Activated effector memory CD4-positive, alpha-beta T cell treated with anti-CD3 and anti-CD28 coated beads, Interleukin-2, amount 50 U/mL, for 16 hours (primary cell): ENCODE measurements at regions not wholly inside any gene's neighbourhood (a gene's known extent, or its start where the extent isn't known, plus 50 kb on each side); places are given as distances from the start of the nearest gene placed in this dataset.
"Not testable (repeated sequence)": the region's sequence is repeated elsewhere in the genome, so short reads cannot be mapped to it uniquely, and the experiment has no call there.

ENCODE experiments used
- DNase-seq: peaks from one replicate; pipeline ENCODE4 v3.0.0-alpha.2; 2020

DNA sequence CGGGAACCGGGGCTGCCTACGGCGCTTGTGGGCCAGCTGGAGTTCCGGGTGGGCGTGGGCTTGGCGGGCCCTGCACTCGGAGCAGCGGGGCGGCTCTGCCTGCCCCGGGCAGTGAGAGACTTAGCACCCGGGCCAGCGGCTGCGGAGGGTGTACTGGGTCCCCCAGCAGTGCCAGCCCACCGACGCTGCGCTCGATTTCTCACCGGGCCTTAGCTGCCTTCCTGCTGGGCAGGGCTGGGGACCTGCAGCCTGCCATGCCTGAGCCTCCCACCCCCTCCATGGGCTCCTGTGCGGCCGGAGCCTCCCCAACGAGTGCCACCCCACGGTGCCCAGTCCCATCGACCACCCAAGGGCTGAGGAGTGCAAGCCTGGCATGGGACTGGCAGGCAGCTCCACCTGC, 72.8 kb upstream of the SSBP2 start:
- not testable (repeated sequence) for DNase-seq

DNA sequence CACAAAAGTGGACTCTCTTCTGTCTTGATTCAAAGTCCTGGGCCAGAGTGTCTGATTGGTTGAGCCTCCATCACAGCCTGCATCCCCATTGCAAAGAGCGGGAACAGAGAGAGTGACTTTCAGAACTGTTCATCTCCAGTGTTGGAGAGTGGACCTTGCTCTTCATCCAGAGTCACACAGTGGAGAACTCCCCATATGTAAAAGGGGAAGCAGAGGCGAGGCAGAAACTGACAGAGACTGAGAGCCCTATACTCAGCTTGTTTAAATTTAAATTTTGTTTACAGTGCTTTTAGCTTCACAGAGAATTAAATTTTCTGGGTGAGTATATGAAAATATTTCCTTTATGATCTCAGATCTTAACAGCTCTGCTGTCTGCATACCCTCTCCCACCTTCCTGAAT, 70.0 kb upstream of the SSBP2 start:
- no peak for DNase-seq

DNA sequence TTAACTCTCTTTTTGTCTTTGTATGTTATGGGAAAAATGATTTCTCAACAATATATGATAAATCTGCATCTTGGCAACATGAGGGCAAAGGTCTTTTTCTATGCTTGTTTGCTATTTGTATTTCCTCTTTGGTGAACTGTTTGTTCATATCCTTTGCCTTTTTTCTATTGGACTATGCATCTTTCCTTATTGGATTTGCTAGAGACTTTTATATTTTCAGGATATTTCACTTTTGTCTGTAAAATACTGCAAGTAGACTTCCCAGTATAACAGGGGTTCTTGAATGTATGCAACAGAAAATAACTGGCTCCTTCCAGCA, 69.4 kb upstream of the SSBP2 start:
- DNase-seq: no peak

DNA sequence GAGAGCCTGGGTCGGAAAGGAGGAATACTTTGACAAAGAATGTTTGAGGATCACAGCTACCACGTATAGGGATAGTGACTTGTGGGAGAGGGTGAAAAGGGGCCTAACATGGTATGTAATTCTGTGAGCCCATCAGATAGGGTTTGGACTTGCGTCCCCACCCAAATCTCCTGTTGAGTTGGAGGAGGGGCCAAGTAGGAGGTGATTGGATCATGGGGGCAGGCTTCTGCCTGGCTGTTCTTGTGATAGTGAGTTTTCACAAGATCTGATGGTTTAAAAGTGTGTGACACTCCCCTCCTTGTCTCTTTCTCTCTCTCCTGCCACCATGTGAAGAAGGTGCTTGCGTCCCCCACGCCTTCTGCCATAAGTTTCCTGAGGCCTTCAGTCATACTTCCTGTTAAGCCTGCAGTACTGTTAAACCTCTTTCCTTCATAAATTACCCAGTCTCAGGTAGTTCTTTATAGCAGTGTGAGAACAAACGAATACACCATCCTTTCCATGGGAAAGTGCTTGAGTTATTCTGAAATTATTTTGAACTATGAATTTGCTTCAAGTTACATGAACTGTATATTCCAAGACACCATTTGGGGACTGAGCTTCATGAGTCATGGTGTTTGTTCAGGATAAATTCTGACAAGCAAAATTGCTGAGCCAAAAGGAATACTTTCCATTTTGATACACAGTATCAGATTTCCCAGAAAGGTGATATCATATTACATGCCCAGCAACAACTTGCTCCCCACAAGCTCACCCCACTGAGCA, 68.8 kb upstream of the SSBP2 start:
- no peak for DNase-seq

DNA sequence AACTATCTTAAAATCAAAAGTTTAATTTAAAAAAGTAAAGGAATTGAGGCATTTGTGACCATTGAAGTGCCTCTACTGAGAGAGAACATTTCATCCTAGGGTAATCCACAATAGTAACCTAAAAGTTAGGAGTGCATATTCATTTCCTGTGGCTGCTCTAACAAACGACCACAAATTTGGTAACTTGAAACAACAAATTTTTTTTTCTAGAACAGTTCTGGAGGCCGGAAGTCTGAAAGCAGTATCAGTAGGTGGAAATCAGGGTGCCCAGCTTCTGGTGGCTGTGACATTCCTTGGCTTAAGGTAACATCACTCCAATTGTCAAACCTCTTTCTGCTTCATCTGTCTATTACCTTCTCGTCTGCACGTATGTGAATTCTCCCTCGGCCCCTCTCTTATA, 67.1 kb upstream of the SSBP2 start:
- no peak for DNase-seq

DNA sequence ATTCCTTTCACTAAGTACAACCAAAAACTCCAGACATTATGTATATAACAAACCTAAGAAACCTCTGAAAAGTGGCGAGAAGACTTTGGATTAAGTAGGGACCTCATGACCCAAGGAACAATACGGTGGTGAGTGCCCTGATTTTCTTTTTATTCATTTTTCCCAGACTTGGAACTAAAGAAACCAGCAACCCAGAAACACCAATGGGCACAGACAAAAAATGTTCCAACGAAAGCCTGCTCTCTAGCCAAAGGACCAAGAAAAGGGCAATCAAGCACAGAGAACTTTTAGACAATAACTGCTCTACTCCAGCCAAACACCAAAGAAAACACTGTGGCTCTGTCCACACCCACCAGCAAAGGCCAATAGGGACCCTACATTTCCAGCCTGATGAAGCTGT, 66.2 kb upstream of the SSBP2 start:
- DNase-seq: no peak

DNA sequence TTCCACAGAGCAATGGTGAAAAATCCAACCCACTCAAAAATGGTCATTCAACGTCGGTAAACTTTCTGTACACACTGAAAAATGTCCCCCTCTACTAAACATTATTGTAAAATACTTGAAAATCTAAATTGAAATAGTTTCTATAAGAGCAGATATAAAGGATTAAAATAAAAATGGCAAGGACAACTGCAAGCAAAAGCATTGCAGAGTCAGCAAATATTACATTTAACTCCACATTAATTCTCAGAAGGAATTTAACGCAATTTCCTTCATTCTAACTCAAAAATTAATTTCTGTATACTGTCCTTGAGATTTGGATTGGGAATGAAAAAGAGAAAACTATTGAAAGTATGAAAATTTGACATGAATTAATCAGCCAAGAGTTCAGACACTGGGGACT, 64.4 kb upstream of the SSBP2 start:
- DNase-seq: no peak

DNA sequence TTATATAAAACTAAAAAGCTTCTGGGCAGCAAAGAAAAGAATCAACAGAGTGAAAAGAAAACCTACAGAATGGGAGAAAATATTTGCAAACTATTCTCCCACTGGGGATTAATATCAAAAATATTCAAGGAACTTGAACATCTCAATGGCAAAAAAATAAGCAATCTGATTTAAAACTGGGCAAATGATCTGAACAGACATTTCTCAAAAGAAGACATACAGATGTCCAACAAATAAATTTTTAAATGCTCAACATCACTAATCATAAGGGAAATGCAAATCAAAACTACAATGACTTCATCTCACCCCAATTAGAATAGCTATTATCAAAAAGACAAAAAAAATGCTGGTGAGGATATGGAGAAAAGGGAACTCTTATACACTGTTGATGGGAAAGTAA, 57.2 kb upstream of the SSBP2 start:
- DNase-seq: no peak

DNA sequence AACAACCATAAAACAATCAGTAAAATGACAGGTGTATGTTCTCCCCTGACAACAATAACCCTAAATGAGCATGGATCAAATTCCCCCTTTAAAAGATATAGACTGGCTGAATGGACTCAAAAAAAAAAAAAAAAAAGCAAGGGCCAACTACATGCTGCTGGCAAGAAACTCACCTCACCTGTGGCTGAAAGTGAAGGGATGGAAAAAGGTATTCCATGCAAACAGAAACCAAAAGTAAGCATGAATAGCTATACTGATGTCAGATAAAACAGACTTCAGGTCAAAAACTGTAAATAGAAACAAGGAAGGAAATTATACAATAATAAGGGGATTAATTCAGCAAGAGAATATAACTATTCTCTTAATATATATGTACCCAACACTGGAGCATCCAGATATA, 54.2 kb upstream of the SSBP2 start:
- DNase-seq: no peak

DNA sequence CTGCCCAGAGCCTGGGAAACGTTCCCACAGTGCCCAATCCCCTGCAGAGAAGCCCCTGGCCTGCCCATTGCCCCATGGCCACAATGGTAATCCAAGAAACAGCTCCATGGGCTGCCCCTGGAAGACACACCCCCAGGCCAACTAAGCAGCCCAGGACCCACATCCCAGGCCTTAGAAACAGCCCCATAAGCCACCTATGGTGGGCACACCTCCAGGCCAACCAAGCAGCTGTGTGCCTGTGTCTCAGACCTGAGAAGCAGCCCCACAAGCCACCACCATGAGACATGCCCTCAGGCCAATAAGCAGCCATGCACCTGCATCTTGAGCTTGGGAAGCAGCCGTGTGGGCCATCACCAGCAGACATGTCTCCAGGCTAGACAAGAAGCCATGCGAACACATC, 52.9 kb upstream of the SSBP2 start:
- DNase-seq: no peak

DNA sequence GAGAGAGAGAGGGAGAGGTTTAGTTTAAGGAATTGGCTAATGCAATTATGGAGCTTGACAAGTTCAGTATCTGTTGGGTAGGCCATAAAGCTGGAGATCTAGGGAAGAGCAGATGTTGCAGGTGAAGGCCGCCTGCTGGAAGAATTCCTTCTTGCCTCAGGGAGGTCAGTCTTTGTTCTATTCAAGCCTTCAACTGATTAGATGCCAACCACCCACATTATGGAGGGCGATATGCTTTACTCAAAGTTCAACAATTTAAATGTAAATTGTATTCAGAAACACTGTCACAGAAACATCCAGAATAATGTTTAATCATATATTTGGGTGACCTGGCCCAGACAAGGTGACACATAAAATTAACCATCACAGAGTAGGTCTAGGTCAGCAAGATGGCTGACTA, 51.7 kb upstream of the SSBP2 start:
- DNase-seq: no peak

DNA sequence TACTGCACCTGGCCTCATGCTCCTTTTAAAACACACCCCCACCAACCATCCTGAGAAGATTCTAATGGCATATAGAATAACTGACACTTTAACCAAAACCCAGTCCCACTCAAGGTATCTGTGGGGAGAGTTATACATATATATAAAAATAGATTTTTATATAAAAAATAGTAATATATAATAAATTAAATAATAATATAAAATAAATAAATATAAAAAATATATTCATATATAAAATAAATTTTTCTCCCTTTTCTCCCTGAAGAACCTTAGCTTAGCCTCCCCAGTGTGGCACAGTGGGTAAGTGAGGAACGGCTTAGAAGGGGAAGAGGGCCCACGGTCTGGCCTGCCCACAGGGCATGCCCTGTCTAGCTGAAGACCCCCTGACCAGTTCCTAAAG, 51.1 kb upstream of the SSBP2 start:
- DNase-seq: no peak

DNA sequence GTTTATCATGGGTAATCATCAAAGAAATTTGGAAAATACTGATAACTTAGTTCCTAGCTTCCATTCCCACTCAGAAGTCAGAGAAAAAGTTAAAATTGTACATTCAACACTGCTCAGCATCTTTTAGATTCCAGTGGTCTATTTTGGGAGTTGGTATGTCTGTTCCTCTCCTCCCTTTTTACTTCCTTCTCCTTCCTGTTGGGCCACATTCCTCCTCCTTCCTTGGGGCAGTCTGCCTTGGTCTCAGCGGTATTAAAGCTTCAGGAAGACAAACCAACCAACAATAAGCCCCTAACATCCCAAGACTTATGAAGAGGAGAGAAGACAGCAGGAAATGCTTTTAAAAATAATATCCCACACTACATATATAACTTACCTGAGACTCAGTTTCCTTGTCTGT, 49.9 kb upstream of the SSBP2 start:
- DNase-seq: no peak
